Neural cell (in vitro differentiated cells): ENCODE measurements at regions not wholly inside any gene's neighbourhood (a gene's known extent, or its start where the extent isn't known, plus 50 kb on each side); places are given as distances from the start of the nearest gene placed in this dataset.

Experiments
- H2AFZ ChIP-seq: fragments of 200-600, 300-800 bp; sonication (generic), shearing (Covaris generic); 2 replicates; pipeline ENCODE4 v1.6.0; 2014; ENCODE audit warnings: low read depth, mild to moderate bottlenecking, antibody characterized with exemption, low read length, moderate library complexity
- H3F3A ChIP-seq: fragments of 200-600 bp; shearing (Covaris generic); 2 replicates; pipeline ENCODE4 v1.6.1; 2016; ENCODE audit warnings: mild to moderate bottlenecking, moderate library complexity, mixed read lengths, antibody characterized with exemption, low read length; ENCODE audit not compliant: insufficient read depth, poor library complexity, severe bottlenecking
- H3K27ac ChIP-seq: fragments of 200-600, 300-800 bp; sonication (generic), shearing (Covaris generic); 2 replicates; pipeline ENCODE4 v1.5.1; 2014; ENCODE audit warnings: mild to moderate bottlenecking, low read length, moderate library complexity
- H3K27me3 ChIP-seq: fragments of 300-800, 200-600 bp; sonication (generic), shearing (Covaris generic); 2 replicates; pipeline ENCODE4 v1.6.0; 2014; ENCODE audit warnings: mild to moderate bottlenecking, low read depth, low read length, moderate library complexity; ENCODE audit not compliant: insufficient read depth
- H3K36me3 ChIP-seq: fragments of 300-800, 200-600 bp; sonication (generic), shearing (Covaris generic); 2 replicates; pipeline ENCODE4 v1.5.1; 2014; ENCODE audit warnings: mild to moderate bottlenecking, antibody characterized with exemption, low read length, moderate library complexity; ENCODE audit not compliant: insufficient read depth
- H3K4me2 ChIP-seq: fragments of 300-800, 200-600 bp; sonication (generic), shearing (Covaris generic); 2 replicates; pipeline ENCODE4 v1.6.0; 2014; ENCODE audit warnings: mild to moderate bottlenecking, low read length
- H3K4me3 ChIP-seq: fragments of 300-800, 200-600 bp; sonication (generic), shearing (Covaris generic); 2 replicates; pipeline ENCODE4 v1.5.1; 2014; ENCODE audit warnings: mild to moderate bottlenecking, low read length, moderate library complexity
- H3K79me2 ChIP-seq: fragments of 200-600 bp; shearing (Covaris generic); replicated peaks from 2 replicates; pipeline ENCODE4 v1.6.0; 2014; ENCODE audit warnings: mild to moderate bottlenecking, low read length, moderate library complexity; ENCODE audit not compliant: insufficient read depth
- H3K9ac ChIP-seq: fragments of 300-800, 200-600 bp; sonication (generic), shearing (Covaris generic); 2 replicates; pipeline ENCODE4 v1.6.1; 2016; ENCODE audit warnings: mild to moderate bottlenecking, low read length, mixed read lengths
- H3K9me2 ChIP-seq: fragments of 200-600 bp; shearing (Covaris generic); 2 replicates; pipeline ENCODE4 v1.6.1; 2016; ENCODE audit warnings: mild to moderate bottlenecking, low read length, mixed read lengths; ENCODE audit not compliant: insufficient read depth
- H3K9me3 ChIP-seq: fragments of 200-600, 300-800 bp; sonication (generic), shearing (Covaris generic); 2 replicates; pipeline ENCODE4 v1.6.1; 2016; ENCODE audit warnings: mild to moderate bottlenecking, mixed run types, low read length, moderate library complexity, mixed read lengths
- H4K20me1 ChIP-seq: fragments of 200-600 bp; shearing (Covaris generic); 2 replicates; pipeline ENCODE4 v1.6.1; 2016; ENCODE audit warnings: mild to moderate bottlenecking, mixed run types; ENCODE audit not compliant: insufficient read depth
- EP300 ChIP-seq: fragments of 450-650 bp; conservative IDR thresholded peaks from 2 replicates; pipeline ENCODE4 v1.6.1; 2014; ENCODE audit warnings: antibody characterized with exemption, mild to moderate bottlenecking, moderate library complexity; ENCODE audit not compliant: poor library complexity, severe bottlenecking
- MXI1 ChIP-seq: fragments of 450-650 bp; conservative IDR thresholded peaks from 2 replicates; pipeline ENCODE4 v1.6.1; 2014; ENCODE audit warnings: antibody characterized with exemption, mild to moderate bottlenecking; ENCODE audit not compliant: poor library complexity, severe bottlenecking
- POLR2AphosphoS5 ChIP-seq: IDR thresholded peaks from 2 replicates; pipeline ENCODE4 v1.6.1; 2012
- SMC3 ChIP-seq: fragments of 450-650 bp; conservative IDR thresholded peaks from 2 replicates; pipeline ENCODE4 v1.6.1; 2014; ENCODE audit warnings: antibody characterized with exemption, mild to moderate bottlenecking, moderate library complexity; ENCODE audit not compliant: poor library complexity
- TF ChIP-seq, protein P1 (sequence below): fragments of 450-650 bp; IDR thresholded peaks from 2 replicates; pipeline ENCODE4 v1.5.1; 2014; ENCODE audit warnings: antibody characterized with exemption, mild to moderate bottlenecking, moderate library complexity; ENCODE audit not compliant: poor library complexity, severe bottlenecking

DNA sequence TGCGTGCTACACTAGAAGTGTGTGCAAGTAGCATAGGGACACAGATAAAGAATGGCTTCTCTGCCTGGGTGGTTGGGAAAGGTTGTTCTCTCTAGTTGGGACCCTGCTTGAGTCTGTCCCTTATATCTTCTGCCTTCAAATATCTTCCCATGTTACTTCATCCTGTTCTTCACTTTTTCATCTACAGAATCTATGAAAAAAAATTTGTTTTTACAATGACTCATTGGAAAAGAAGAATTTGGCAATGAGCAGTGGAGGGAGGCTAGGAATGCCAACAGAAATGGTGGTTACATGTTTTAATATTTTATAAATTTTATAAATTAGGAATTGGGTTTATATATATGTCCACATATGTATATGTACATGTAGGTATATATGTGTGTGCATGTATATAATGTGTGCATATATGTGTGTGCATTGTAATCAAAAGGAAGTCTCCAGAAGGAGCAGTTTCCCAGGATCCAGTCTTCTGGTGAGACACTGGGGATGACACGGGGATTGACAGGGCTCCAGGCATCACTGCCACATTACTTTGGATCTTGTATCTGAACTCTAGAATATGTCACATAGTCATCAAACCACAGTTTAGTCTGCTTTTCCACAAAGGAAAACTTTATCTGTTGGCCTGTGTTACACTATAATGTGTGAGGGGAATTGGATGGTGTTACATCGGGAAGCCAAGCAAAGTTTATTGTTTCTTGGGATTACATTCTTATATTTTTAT lies 75.3 kb upstream of the RIPOR2 start:
- no peak overlapping the region for H2AFZ ChIP-seq
- H3K79me2 ChIP-seq: no peaks in the 10 kb centered on the region
- TF ChIP-seq SMC3: no peak
- TF ChIP-seq EP300: no peak
- no peak for TF ChIP-seq MXI1
- H3F3A ChIP-seq: peaks cover 10% of the 10 kb centered on the region
- no peaks in the 10 kb centered on the region for H3K36me3 ChIP-seq
- H3K4me2 ChIP-seq: no peak overlapping the region
- H3K9me3 ChIP-seq: no peaks in the 10 kb centered on the region
- H3K4me3 ChIP-seq: no peak overlapping the region
- H4K20me1 ChIP-seq: no peaks in the 10 kb centered on the region
- no peak overlapping the region for H3K27ac ChIP-seq
- H3K9ac ChIP-seq: no peak overlapping the region
- H3K27me3 ChIP-seq: no peaks in the 10 kb centered on the region
- no peaks in the 10 kb centered on the region for H3K9me2 ChIP-seq

DNA sequence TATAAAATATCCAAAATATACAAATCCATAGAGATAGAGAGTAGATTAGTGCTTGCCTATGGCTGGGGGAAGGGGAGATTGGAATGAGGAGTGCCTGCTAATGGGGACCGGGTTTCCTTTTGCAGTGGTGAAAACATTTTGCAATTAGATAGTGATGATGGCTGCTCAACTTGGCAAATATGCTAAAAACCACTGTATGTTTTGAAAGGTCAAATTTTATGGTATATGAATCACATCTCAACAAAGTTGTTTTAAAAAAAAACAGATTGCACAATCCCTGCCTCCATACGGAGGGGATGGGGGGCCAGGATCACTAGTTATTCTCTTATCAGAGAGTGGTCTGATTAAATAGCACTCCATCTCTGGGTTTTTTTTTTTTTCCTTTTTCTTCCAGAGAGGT lies 76.9 kb upstream of the RIPOR2 start:
- H3K4me3 ChIP-seq: peak overlapping the region; percentile 3
- no peaks in the 10 kb centered on the region for H3K79me2 ChIP-seq
- H3K4me2 ChIP-seq: no peak overlapping the region
- TF ChIP-seq POLR2AphosphoS5 (no peak), MXI1 (no peak)
- TF ChIP-seq, protein P1, sequence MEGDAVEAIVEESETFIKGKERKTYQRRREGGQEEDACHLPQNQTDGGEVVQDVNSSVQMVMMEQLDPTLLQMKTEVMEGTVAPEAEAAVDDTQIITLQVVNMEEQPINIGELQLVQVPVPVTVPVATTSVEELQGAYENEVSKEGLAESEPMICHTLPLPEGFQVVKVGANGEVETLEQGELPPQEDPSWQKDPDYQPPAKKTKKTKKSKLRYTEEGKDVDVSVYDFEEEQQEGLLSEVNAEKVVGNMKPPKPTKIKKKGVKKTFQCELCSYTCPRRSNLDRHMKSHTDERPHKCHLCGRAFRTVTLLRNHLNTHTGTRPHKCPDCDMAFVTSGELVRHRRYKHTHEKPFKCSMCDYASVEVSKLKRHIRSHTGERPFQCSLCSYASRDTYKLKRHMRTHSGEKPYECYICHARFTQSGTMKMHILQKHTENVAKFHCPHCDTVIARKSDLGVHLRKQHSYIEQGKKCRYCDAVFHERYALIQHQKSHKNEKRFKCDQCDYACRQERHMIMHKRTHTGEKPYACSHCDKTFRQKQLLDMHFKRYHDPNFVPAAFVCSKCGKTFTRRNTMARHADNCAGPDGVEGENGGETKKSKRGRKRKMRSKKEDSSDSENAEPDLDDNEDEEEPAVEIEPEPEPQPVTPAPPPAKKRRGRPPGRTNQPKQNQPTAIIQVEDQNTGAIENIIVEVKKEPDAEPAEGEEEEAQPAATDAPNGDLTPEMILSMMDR: no peak
- peak overlapping the region; percentile 97 for H3K27ac ChIP-seq
- no peaks in the 10 kb centered on the region for H3K9me3 ChIP-seq
- H3K36me3 ChIP-seq: no peaks in the 10 kb centered on the region
- H3K9ac ChIP-seq: no peak overlapping the region
- peaks cover 19% of the 10 kb centered on the region for H3F3A ChIP-seq
- no peaks in the 10 kb centered on the region for H3K9me2 ChIP-seq
- H2AFZ ChIP-seq: no peak overlapping the region
- no peaks in the 10 kb centered on the region for H4K20me1 ChIP-seq
- H3K27me3 ChIP-seq: no peaks in the 10 kb centered on the region

DNA sequence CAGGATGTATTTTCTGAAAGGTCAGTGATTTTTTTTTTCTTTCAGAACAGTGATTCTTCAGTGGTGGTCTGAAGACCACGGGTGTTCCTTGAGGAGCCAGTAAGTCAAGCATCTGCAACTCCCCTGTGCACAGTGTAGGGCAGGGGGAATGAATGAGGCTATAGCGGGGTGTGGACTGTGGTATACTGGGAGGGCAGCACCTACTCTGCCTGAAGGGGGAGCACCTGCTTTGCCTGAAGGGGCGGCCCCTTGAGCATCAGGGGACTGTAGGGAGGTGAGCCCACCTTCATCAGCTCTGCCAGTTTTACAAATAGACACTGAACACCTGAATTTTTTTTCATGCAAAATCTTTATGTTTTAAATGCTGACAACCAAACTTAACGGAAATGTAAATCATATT lies 77.5 kb upstream of the RIPOR2 start:
- TF ChIP-seq MXI1: no peak
- TF ChIP-seq, protein P1: peak; percentile 34
- no peak overlapping the region for H3K4me2 ChIP-seq

More for the DNA sequence above, 77.5 kb upstream of the RIPOR2 start:
- Histone ChIP-seq H3K4me3 (no peak overlapping the region), H3K27ac (peak overlapping the region; percentile 97), H2AFZ (no peak overlapping the region), H3K79me2 (no peaks in the 10 kb centered on the region), H4K20me1 (no peaks in the 10 kb centered on the region), H3K27me3 (no peaks in the 10 kb centered on the region), H3F3A (peaks cover 22% of the 10 kb centered on the region), H3K9ac (no peak overlapping the region), H3K9me3 (no peaks in the 10 kb centered on the region), H3K9me2 (no peaks in the 10 kb centered on the region), H3K36me3 (no peaks in the 10 kb centered on the region)
